ENCODE measurements at regions not wholly inside any gene's neighbourhood (a gene's known extent, or its start where the extent isn't known, plus 50 kb on each side); places are given as distances from the start of the nearest gene placed in this dataset.

GRCh38 chr14:66360366-66360926 lies 125.7 kb upstream of the CCDC196 start:
- no peak for DNase-seq (ENCODE audit: low read depth)

GRCh38 chr14:66361013-66361412 lies 125.2 kb upstream of the CCDC196 start:
- no peak for DNase-seq (ENCODE audit: low read depth)

GRCh38 chr14:66365388-66365787 lies 120.8 kb upstream of the CCDC196 start:
- no peak for DNase-seq (ENCODE audit: low read depth)

- no peak for DNase-seq (ENCODE audit: low read depth)
These were observed 116.9 kb upstream of the CCDC196 start for GRCh38 chr14:66369157-66369697.

GRCh38 chr14:66371776-66372175 lies 114.4 kb upstream of the CCDC196 start:
- no peak for DNase-seq (ENCODE audit: low read depth)

GRCh38 chr14:66375046-66375964 lies 110.9 kb upstream of the CCDC196 start:
- DNase-seq (ENCODE audit: low read depth), result no peak

- DNase-seq (ENCODE audit: low read depth), result no peak
These were observed 108.6 kb upstream of the CCDC196 start for GRCh38 chr14:66377574-66377973.

GRCh38 chr14:66378712-66379505 lies 107.3 kb upstream of the CCDC196 start:
- DNase-seq (ENCODE audit: low read depth), result no peak

- DNase-seq (ENCODE audit: low read depth), result no peak
These were observed 106.0 kb upstream of the CCDC196 start for GRCh38 chr14:66380143-66380542.

GRCh38 chr14:66381755-66382154 lies 104.4 kb upstream of the CCDC196 start:
- DNase-seq (ENCODE audit: low read depth), result no peak

- no peak for DNase-seq (ENCODE audit: low read depth)
These were observed 102.9 kb upstream of the CCDC196 start for GRCh38 chr14:66383257-66383656.

GRCh38 chr14:66383771-66384170 lies 102.4 kb upstream of the CCDC196 start:
- no peak for DNase-seq (ENCODE audit: low read depth)

GRCh38 chr14:66388516-66388915 lies 97.7 kb upstream of the CCDC196 start:
- no peak for DNase-seq (ENCODE audit: low read depth)

GRCh38 chr14:66389481-66389880 lies 96.7 kb upstream of the CCDC196 start:
- no peak for DNase-seq (ENCODE audit: low read depth)

- no peak for DNase-seq (ENCODE audit: low read depth)
These were observed 90.9 kb upstream of the CCDC196 start for GRCh38 chr14:66395300-66395699.

- DNase-seq (ENCODE audit: low read depth), result no peak
These were observed 90.0 kb upstream of the CCDC196 start for GRCh38 chr14:66396164-66396563.

GRCh38 chr14:66398437-66398836 lies 87.7 kb upstream of the CCDC196 start:
- no peak for DNase-seq (ENCODE audit: low read depth)

- DNase-seq (ENCODE audit: low read depth), result no peak
These were observed 84.6 kb upstream of the CCDC196 start for GRCh38 chr14:66401449-66402095.

- DNase-seq (ENCODE audit: low read depth), result no peak
These were observed 83.0 kb upstream of the CCDC196 start for GRCh38 chr14:66403183-66403582.

GRCh38 chr14:66404051-66404545 lies 82.1 kb upstream of the CCDC196 start:
- no peak for DNase-seq (ENCODE audit: low read depth)

- no peak for DNase-seq (ENCODE audit: low read depth)
These were observed 81.0 kb upstream of the CCDC196 start for GRCh38 chr14:66405158-66405557.

- DNase-seq (ENCODE audit: low read depth), result no peak
These were observed 72.3 kb upstream of the CCDC196 start for GRCh38 chr14:66413901-66414300.

Measured in T follicular helper cell (primary cell).